ENCODE measurements at regions not wholly inside any gene's neighbourhood (a gene's known extent, or its start where the extent isn't known, plus 50 kb on each side); places are given as distances from the start of the nearest gene placed in this dataset.

- TF ChIP-seq FOXM1 (IDR thresholded peaks at IDR 0.05; ENCODE audit: borderline replicate concordance, low read depth) = no peak
- TF ChIP-seq EGR1 (IDR thresholded peaks at IDR 0.05) = no peak
- no peak for TF ChIP-seq CREB1 (IDR thresholded peaks at IDR 0.05; ENCODE audit: low read depth)
- no peak for TF ChIP-seq MAX (IDR thresholded peaks at IDR 0.05)
- no peak for TF ChIP-seq RAD21 (IDR thresholded peaks at IDR 0.05; ENCODE audit: low read depth)
- TF ChIP-seq YY1 (IDR thresholded peaks at IDR 0.05; ENCODE audit: low read depth) = no peak
- TF ChIP-seq REST (IDR thresholded peaks at IDR 0.05; ENCODE audit: low read depth) = no peak
- TF ChIP-seq USF1 (IDR thresholded peaks at IDR 0.05) = no peak
- TF ChIP-seq NFIC (IDR thresholded peaks at IDR 0.05) = no peak
- TF ChIP-seq TCF12 (IDR thresholded peaks at IDR 0.05; ENCODE audit: low read depth) = no peak
- TF ChIP-seq ZBTB7A (IDR thresholded peaks at IDR 0.05; ENCODE audit: low read depth) = no peak
- no peak for TF ChIP-seq CEBPB (IDR thresholded peaks at IDR 0.05)
- TF ChIP-seq EP300 (IDR thresholded peaks at IDR 0.05; ENCODE audit: borderline replicate concordance) = no peak
- no peak for TF ChIP-seq TAF1 (IDR thresholded peaks at IDR 0.05; ENCODE audit: low read depth)
Observed at GRCh38 chr16:72536723-72537435, 364.9 kb upstream of the PMFBP1 start.

- TF ChIP-seq USF1 (IDR thresholded peaks at IDR 0.05) (no peak), CEBPB (IDR thresholded peaks at IDR 0.05) (no peak), FOXM1 (IDR thresholded peaks at IDR 0.05; ENCODE audit: borderline replicate concordance, low read depth) (no peak), CREB1 (IDR thresholded peaks at IDR 0.05; ENCODE audit: low read depth) (no peak), NFIC (IDR thresholded peaks at IDR 0.05) (no peak), ZBTB7A (IDR thresholded peaks at IDR 0.05; ENCODE audit: low read depth) (no peak), TEAD4 (IDR thresholded peaks at IDR 0.05) (no peak), REST (IDR thresholded peaks at IDR 0.05; ENCODE audit: low read depth) (no peak), RAD21 (IDR thresholded peaks at IDR 0.05; ENCODE audit: low read depth) (no peak), EP300 (IDR thresholded peaks at IDR 0.05; ENCODE audit: borderline replicate concordance) (no peak), YY1 (IDR thresholded peaks at IDR 0.05; ENCODE audit: low read depth) (no peak), TCF12 (IDR thresholded peaks at IDR 0.05; ENCODE audit: low read depth) (no peak), EGR1 (IDR thresholded peaks at IDR 0.05) (no peak)
Observed at GRCh38 chr16:72532906-72533410, 361.0 kb upstream of the PMFBP1 start.

- TF ChIP-seq RAD21 (IDR thresholded peaks at IDR 0.05; ENCODE audit: low read depth) (no peak), YY1 (IDR thresholded peaks at IDR 0.05; ENCODE audit: low read depth) (no peak), EGR1 (IDR thresholded peaks at IDR 0.05) (no peak), ZBTB7A (IDR thresholded peaks at IDR 0.05; ENCODE audit: low read depth) (no peak), TCF12 (IDR thresholded peaks at IDR 0.05; ENCODE audit: low read depth) (no peak), FOXM1 (IDR thresholded peaks at IDR 0.05; ENCODE audit: borderline replicate concordance, low read depth) (no peak), CEBPB (IDR thresholded peaks at IDR 0.05) (no peak)
Observed at GRCh38 chr16:72530434-72530833, 358.5 kb upstream of the PMFBP1 start.

GRCh38 chr16:72523087-72523486 is 351.1 kb upstream of the PMFBP1 start:
- no peak for TF ChIP-seq ZBTB7A (IDR thresholded peaks at IDR 0.05; ENCODE audit: low read depth)
- no peak for TF ChIP-seq EGR1 (IDR thresholded peaks at IDR 0.05)

GRCh38 chr16:72517154-72517553 is 345.2 kb upstream of the PMFBP1 start:
- TF ChIP-seq TAF1 (IDR thresholded peaks at IDR 0.05; ENCODE audit: low read depth) (no peak), FOXM1 (IDR thresholded peaks at IDR 0.05; ENCODE audit: borderline replicate concordance, low read depth) (no peak), YY1 (IDR thresholded peaks at IDR 0.05; ENCODE audit: low read depth) (no peak), USF1 (IDR thresholded peaks at IDR 0.05) (no peak), CEBPB (IDR thresholded peaks at IDR 0.05) (no peak), CREB1 (IDR thresholded peaks at IDR 0.05; ENCODE audit: low read depth) (no peak), EGR1 (IDR thresholded peaks at IDR 0.05) (no peak), RAD21 (IDR thresholded peaks at IDR 0.05; ENCODE audit: low read depth) (no peak), ZBTB7A (IDR thresholded peaks at IDR 0.05; ENCODE audit: low read depth) (no peak), NFIC (IDR thresholded peaks at IDR 0.05) (no peak), TCF12 (IDR thresholded peaks at IDR 0.05; ENCODE audit: low read depth) (no peak), MAX (IDR thresholded peaks at IDR 0.05) (no peak), REST (IDR thresholded peaks at IDR 0.05; ENCODE audit: low read depth) (no peak), EP300 (IDR thresholded peaks at IDR 0.05; ENCODE audit: borderline replicate concordance) (no peak), TEAD4 (IDR thresholded peaks at IDR 0.05) (no peak)
